ENCODE measurements at regions not wholly inside any gene's neighbourhood (a gene's known extent, or its start where the extent isn't known, plus 50 kb on each side); places are given as distances from the start of the nearest gene placed in this dataset.

DNA sequence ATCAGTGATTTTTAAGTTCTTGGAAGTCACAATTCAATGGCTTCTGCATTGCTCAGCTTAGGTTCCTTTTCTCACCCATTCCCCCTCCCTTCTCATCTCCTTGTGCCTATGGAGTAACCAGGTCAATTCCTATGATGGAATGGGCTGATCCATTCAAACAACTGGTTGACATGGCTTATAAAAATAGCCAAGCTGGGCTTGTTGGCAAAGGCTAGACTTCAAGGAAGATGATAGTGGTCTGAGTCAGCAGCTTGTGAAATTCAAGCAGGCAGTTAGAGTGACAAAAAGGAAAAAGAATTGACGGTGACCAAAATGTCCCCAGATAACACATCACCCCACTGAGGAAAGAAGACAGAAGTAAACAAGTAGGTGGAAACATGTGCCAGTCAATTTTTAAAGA, 119.9 kb upstream of the PCED1B start:
- Histone ChIP-seq H3K4me3 (no peak overlapping the region), H3K9me3 (no peaks in the 10 kb centered on the region), H3K4me1 (no peaks in the 10 kb centered on the region), H3K27ac (no peak overlapping the region), H3K36me3 (no peaks in the 10 kb centered on the region), H3K27me3 (ENCODE audit: low read depth) (no peaks in the 10 kb centered on the region)
- intact Hi-C loops (cut with DNase I), result no loop called here
- no peak for TF ChIP-seq CTCF (IDR thresholded peaks at IDR 0.05)
- no peak for DNase-seq
- ATAC-seq, result no peak

DNA sequence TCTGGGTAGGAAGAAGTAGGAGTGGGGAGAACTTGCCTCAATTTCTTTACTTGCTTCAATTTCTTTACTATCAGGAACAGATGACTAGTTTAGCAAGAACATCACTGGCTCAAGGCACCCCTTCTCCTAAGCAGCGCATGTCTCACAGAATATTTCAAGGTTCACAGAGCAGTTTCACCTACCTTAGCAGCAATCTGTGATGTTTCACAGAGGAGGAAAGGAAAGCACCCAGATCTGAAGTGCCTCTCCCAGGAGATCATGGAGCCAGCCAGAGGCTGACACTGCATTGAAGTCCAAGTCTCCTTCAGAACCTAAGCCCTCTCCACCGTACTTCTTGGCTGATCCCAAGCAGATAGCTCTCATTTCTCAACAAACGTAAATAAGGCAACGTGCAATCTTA, 118.7 kb upstream of the PCED1B start:
- no peak for TF ChIP-seq CTCF (IDR thresholded peaks at IDR 0.05)
- ATAC-seq (no peak), DNase-seq (no peak)
- intact Hi-C loops (cut with DNase I), result no loop called here
- Histone ChIP-seq H3K27me3 (ENCODE audit: low read depth) (no peaks in the 10 kb centered on the region), H3K9me3 (no peaks in the 10 kb centered on the region), H3K36me3 (no peaks in the 10 kb centered on the region), H3K4me3 (no peak overlapping the region), H3K27ac (no peak overlapping the region), H3K4me1 (no peaks in the 10 kb centered on the region)

DNA sequence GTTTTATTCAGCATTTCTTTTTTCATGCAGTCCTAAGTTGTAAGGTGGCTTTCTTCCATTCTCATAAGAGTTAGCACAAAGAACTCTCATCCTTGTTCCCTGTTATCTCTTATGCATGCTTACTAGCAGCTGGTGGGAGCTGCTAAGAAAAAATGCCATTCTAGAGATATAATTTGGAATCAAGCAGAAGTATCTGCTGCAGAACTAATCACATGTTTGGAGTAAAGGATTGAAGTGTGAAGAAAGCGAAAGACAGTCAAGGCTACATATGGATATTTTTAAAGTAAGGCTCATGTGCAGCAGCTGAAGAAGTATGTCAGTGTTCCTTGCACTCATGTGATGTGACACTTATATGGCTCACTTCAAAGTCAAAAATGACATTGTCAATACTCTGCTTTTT, 116.2 kb upstream of the PCED1B start:
- DNase-seq (no peak), ATAC-seq (no peak)
- Histone ChIP-seq H3K27ac (no peak overlapping the region), H3K9me3 (no peaks in the 10 kb centered on the region), H3K4me1 (no peaks in the 10 kb centered on the region), H3K27me3 (ENCODE audit: low read depth) (no peaks in the 10 kb centered on the region), H3K4me3 (no peak overlapping the region), H3K36me3 (no peaks in the 10 kb centered on the region)
- TF ChIP-seq CTCF (IDR thresholded peaks at IDR 0.05), result no peak
- intact Hi-C loops (cut with DNase I), result no loop called here

DNA sequence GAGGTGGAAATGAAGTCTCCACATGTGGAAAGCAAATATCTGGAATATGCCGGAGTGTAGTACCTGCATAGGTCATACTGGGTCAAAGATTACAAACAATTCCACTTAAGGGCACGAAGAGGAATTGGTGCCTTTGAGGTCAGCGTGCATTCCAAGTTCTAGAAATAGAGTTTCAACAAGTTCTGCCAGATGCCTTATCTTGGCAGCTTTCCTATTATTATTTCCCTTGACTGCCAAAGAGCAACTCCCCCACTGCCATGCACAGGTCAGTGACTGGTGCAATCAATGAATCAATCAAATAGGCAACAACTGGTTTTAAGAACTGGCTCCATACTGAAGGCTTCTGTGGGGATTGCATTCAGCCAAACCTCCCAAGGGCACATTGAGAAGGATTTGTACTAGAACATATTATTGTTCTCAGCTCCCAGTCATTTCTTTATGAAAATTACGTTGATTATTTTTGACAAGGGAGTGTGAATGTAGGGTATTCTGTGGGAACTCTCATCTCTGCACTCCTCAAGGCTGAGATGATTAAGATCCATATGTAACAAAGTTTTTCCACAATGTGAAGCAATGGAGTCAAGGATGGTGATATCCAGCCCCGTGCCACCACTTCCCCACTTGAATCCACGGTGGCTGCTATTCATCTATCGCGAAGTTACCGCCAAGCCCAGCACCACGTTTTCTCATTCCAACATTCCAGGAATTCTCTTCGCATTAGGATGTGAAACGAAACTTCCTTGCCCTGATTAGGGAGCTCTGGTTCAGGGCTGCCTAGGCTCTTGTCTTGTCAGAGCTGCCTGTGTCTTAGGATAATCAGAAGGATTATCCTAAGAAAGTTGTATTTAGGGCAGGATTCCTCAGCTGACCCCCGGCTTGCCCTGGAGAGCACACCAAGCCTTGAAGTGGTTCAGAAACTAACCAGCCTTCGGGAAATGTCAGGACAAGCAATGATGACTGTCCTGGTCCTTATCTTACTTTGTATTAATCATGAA, 115.1 kb upstream of the PCED1B start:
- H3K9me3 ChIP-seq, result no peaks in the 10 kb centered on the region
- H3K4me1 ChIP-seq, result no peaks in the 10 kb centered on the region
- DNase-seq (no peak), ATAC-seq (peak; percentile 57 to 68)
- H3K27me3 ChIP-seq (ENCODE audit: low read depth), result no peaks in the 10 kb centered on the region
- no peak overlapping the region for H3K4me3 ChIP-seq
- TF ChIP-seq CTCF (IDR thresholded peaks at IDR 0.05), result no peak
- no peak overlapping the region for H3K27ac ChIP-seq
- no peaks in the 10 kb centered on the region for H3K36me3 ChIP-seq
- intact Hi-C loops (cut with DNase I), result no loop called here

- Histone ChIP-seq H3K27ac (no peak overlapping the region), H3K27me3 (ENCODE audit: low read depth) (no peaks in the 10 kb centered on the region), H3K4me3 (no peak overlapping the region), H3K36me3 (no peaks in the 10 kb centered on the region), H3K4me1 (no peaks in the 10 kb centered on the region), H3K9me3 (no peaks in the 10 kb centered on the region)
- intact Hi-C loops (cut with DNase I), result no loop called here
- ATAC-seq (no peak), DNase-seq (no peak)
- no peak for TF ChIP-seq CTCF (IDR thresholded peaks at IDR 0.05)
These were observed 114.3 kb upstream of the PCED1B start for GRCh38 chr12:46965137-46965536.
